CD14-positive monocyte (primary cell): ENCODE measurements at regions not wholly inside any gene's neighbourhood (a gene's known extent, or its start where the extent isn't known, plus 50 kb on each side); places are given as distances from the start of the nearest gene placed in this dataset.
"Not testable (repeated sequence)": the region's sequence is repeated elsewhere in the genome, so short reads cannot be mapped to it uniquely, and the experiment has no call there.

Source experiments
- DNase-seq, 3 donors: peaks; one replicate each; pipeline ENCODE4 v3.0.0-alpha.2; 2011 to 2022
- H2AFZ ChIP-seq: 2 replicates; pipeline ENCODE4 v1.6.0; 2012; ENCODE audit warnings: mild to moderate bottlenecking, low read depth, low read length, inconsistent platforms; ENCODE audit not compliant: insufficient read depth, poor library complexity, severe bottlenecking
- H3K27ac ChIP-seq, 2 donors: 1 replicate in 1 of 2; 2 replicates in 1 of 2; pipeline ENCODE4 v1.5.1; 2012 to 2013; ENCODE audit warnings: low read length in 2 of 2, control low read depth in 1 of 2, inconsistent platforms in 1 of 2, low read depth in 1 of 2, mild to moderate bottlenecking in 1 of 2
- H3K27me3 ChIP-seq, 2 donors: one replicate each; pipeline versions ENCODE4 v1.6.0 to v1.6.1; 2011 to 2013; ENCODE audit warnings: low read length in 2 of 2; ENCODE audit not compliant: control insufficient read depth in 2 of 2, insufficient read depth in 2 of 2
- H3K36me3 ChIP-seq, 2 donors: replicated peaks in 1 of 2; 1 replicate in 1 of 2; 2 replicates in 1 of 2; pipeline versions ENCODE4 v1.5.1 to v1.6.1; 2012 to 2013; ENCODE audit warnings: low read length in 2 of 2, control low read depth in 1 of 2, inconsistent platforms in 1 of 2, mild to moderate bottlenecking in 1 of 2; ENCODE audit not compliant: insufficient read depth in 2 of 2, control insufficient read depth in 1 of 2
- H3K4me1 ChIP-seq, 2 donors: 1 replicate in 1 of 2; 2 replicates in 1 of 2; pipeline versions ENCODE4 v1.5.1 to v1.6.1; 2012 to 2013; ENCODE audit warnings: low read length in 2 of 2, control low read depth in 1 of 2, inconsistent platforms in 1 of 2, mild to moderate bottlenecking in 1 of 2, moderate library complexity in 1 of 2; ENCODE audit not compliant: insufficient read depth in 2 of 2, control insufficient read depth in 1 of 2
- H3K4me2 ChIP-seq: replicated peaks from 2 replicates; pipeline ENCODE3; 2012; ENCODE audit warnings: low read length, moderate library complexity, mild to moderate bottlenecking; ENCODE audit not compliant: poor library complexity, severe bottlenecking; ENCODE audit errors: extremely low read depth
- H3K4me3 ChIP-seq, 3 experiments: fragments of 200-600 bp in 1 of 3; sonication (generic) in 1 of 3; replicated peaks in 1 of 3; 1 replicate in 2 of 3; 2 replicates in 1 of 3; pipeline ENCODE4 v1.5.1; 2011 to 2013; ENCODE audit warnings: low read length in 3 of 3, mild to moderate bottlenecking in 3 of 3, control low read depth in 2 of 3, low read depth in 2 of 3, inconsistent platforms in 1 of 3, moderate library complexity in 1 of 3
- H3K79me2 ChIP-seq: 2 replicates; pipeline ENCODE4 v1.6.0; 2012; ENCODE audit warnings: mild to moderate bottlenecking, control low read depth, inconsistent platforms, low read length, moderate library complexity; ENCODE audit not compliant: insufficient read depth
- H3K9ac ChIP-seq: 2 replicates; pipeline ENCODE4 v1.6.0; 2017; ENCODE audit warnings: low read length, mild to moderate bottlenecking; ENCODE audit not compliant: insufficient read depth, poor library complexity, severe bottlenecking
- H3K9me3 ChIP-seq, 2 donors: replicated peaks in 1 of 2; 1 replicate in 1 of 2; 2 replicates in 1 of 2; pipeline versions ENCODE4 v1.5.1 to v1.6.1; 2012 to 2013; ENCODE audit warnings: low read length in 2 of 2, control low read depth in 1 of 2; ENCODE audit not compliant: control insufficient read depth in 1 of 2, insufficient read depth in 1 of 2
- H4K20me1 ChIP-seq: 2 replicates; pipeline ENCODE4 v1.6.0; 2012; ENCODE audit warnings: mild to moderate bottlenecking, low read length, control low read depth, moderate library complexity; ENCODE audit not compliant: insufficient read depth
- H3K27ac Mint-ChIP-seq, 7 donors: one replicate each; pipeline ENCODE4 v1.8.0; 2020; ENCODE audit warnings: mild to moderate bottlenecking in 7 of 7, mixed read lengths in 7 of 7, moderate library complexity in 6 of 7, inconsistent platforms in 2 of 7
- H3K27me3 Mint-ChIP-seq, 3 donors: one replicate each; pipeline ENCODE4 v1.8.0; 2021 to 2022; ENCODE audit warnings: low read depth in 3 of 3, mild to moderate bottlenecking in 3 of 3, mixed read lengths in 3 of 3, moderate library complexity in 3 of 3, inconsistent platforms in 1 of 3
- H3K36me3 Mint-ChIP-seq, 2 donors: one replicate each; pipeline ENCODE4 v1.8.0; 2020; ENCODE audit warnings: mixed read lengths in 2 of 2, inconsistent platforms in 1 of 2, mild to moderate bottlenecking in 1 of 2
- H3K4me1 Mint-ChIP-seq: one replicate; pipeline ENCODE4 v1.8.0; 2020; ENCODE audit warnings: mild to moderate bottlenecking, mixed read lengths
- H3K4me3 Mint-ChIP-seq, 2 donors: one replicate each; pipeline ENCODE4 v1.8.0; 2020; ENCODE audit warnings: mild to moderate bottlenecking in 2 of 2, mixed read lengths in 2 of 2, moderate library complexity in 1 of 2
- H3K9me3 Mint-ChIP-seq, 7 donors: one replicate each; pipeline ENCODE4 v1.8.0; 2020 to 2022; ENCODE audit warnings: mixed read lengths in 7 of 7, mild to moderate bottlenecking in 6 of 7, moderate library complexity in 6 of 7, inconsistent platforms in 2 of 7
- CTCF ChIP-seq: fragments of 200-600 bp; IDR thresholded peaks from one replicate; pipeline ENCODE4 v1.8.0; 2022; ENCODE audit warnings: antibody characterized with exemption, mild to moderate bottlenecking
- WGBS: methylation state at CpG from one replicate; pipeline ENCODE4 v1.1.5; 2013; ENCODE audit warnings: missing lambda C conversion rate; ENCODE audit not compliant: insufficient coverage; 5-methylcytosine and 5-hydroxymethylcytosine counted together
- intact Hi-C, 2 donors: fragments of 100-400 bp; cut with micrococcal nuclease; formaldehyde crosslinking; loops; one replicate each; pipeline versions ENCODE4 v1.15.0 to v1.15.1; 2023

GRCh38 chr12:131468206-131468605, 242.7 kb upstream of the SFSWAP start:
- H3K79me2 ChIP-seq, result no peaks in the 10 kb centered on the region
- no peak overlapping the region for H3K4me2 ChIP-seq
- no peaks in the 10 kb centered on the region for H3K4me1 ChIP-seq
- DNase-seq, result no peak
- H3K27ac Mint-ChIP-seq, result no peak overlapping the region
- H3K27me3 ChIP-seq, result no peaks in the 10 kb centered on the region
- H2AFZ ChIP-seq, result no peak overlapping the region
- peaks cover 0 to 10% (median 5%) of the 10 kb centered on the region in 7 donors for H3K9me3 Mint-ChIP-seq
- H3K36me3 Mint-ChIP-seq, result no peaks in the 10 kb centered on the region
- H4K20me1 ChIP-seq, result no peaks in the 10 kb centered on the region
- H3K9me3 ChIP-seq, result peaks cover 0 to 6% of the 10 kb centered on the region in 2 donors
- WGBS, result 92% methylated on average over 2 of the region's 5 CpGs
- TF ChIP-seq CTCF, result no peak
- no peak overlapping the region for H3K27ac ChIP-seq
- H3K4me3 Mint-ChIP-seq, result no peak overlapping the region
- intact Hi-C loops, result no loop called here
- H3K27me3 Mint-ChIP-seq, result no peaks in the 10 kb centered on the region
- no peak overlapping the region for H3K4me3 ChIP-seq
- no peaks in the 10 kb centered on the region for H3K36me3 ChIP-seq
- no peaks in the 10 kb centered on the region for H3K4me1 Mint-ChIP-seq
- H3K9ac ChIP-seq, result no peak overlapping the region

- H3K4me1 Mint-ChIP-seq, H3K36me3 ChIP-seq, H3K9me3 ChIP-seq, intact Hi-C loops, H2AFZ ChIP-seq, H3K4me3 Mint-ChIP-seq, H3K27ac ChIP-seq, H3K4me1 ChIP-seq, H3K27me3 Mint-ChIP-seq, H3K9me3 Mint-ChIP-seq, H3K27ac Mint-ChIP-seq, H3K4me2 ChIP-seq, H4K20me1 ChIP-seq, H3K27me3 ChIP-seq, H3K36me3 Mint-ChIP-seq, DNase-seq, H3K9ac ChIP-seq, H3K4me3 ChIP-seq, H3K79me2 ChIP-seq: not testable (repeated sequence)
- WGBS, result no CpG with 5 or more reads among the region's 10 CpGs
These were observed 240.9 kb upstream of the SFSWAP start for GRCh38 chr12:131469945-131470344.
